ENCODE measurements at regions not wholly inside any gene's neighbourhood (a gene's known extent, or its start where the extent isn't known, plus 50 kb on each side); places are given as distances from the start of the nearest gene placed in this dataset.
A peak's percentile ranks its signal among the peaks of the same experiment; 100 is the strongest.

DNA sequence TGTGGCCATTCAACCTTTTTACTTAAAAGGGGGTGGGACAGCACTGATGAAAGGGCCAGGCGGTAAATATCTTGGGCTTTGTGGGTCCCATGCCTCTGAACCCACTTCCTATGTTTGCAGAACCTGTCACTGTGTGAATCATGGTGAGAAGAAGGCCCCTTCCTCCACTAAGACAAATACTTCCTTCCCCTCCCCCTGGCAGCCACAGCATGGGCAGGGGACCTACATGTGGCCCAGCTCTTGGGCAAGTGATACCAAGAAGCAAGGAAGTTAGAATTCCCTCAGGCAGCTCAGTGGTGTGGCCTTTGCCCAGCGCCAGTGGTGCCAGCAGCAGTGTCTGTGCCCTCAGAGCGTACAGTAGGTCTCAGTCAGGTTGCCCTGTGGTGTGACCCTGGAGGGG lies 168.6 kb downstream of the TRIM33 start:
- DNase-seq = no peak

DNA sequence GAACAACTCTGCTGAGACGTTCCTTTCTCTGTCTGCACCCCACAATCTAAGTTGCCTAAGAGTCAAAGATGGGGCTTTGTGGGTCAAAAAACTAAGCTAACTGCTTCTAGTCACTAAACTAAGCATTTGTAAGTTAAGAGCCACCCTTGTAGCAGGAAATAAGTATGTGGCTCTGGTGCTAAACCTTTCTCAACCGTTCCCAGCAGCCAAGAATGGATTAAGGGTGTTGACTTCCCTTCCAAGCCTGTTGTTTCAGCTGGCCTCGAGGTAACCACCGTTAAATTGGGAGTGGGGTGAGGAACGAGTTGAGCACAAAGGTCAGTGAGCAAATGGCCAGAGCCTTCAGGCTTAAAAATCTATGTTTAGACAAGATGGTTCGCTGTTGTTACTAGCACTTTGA lies 169.1 kb downstream of the TRIM33 start:
- no peak for DNase-seq

GRCh38 chr1:114341299-114341698 lies 169.7 kb downstream of the TRIM33 start:
- no peak for DNase-seq

DNA sequence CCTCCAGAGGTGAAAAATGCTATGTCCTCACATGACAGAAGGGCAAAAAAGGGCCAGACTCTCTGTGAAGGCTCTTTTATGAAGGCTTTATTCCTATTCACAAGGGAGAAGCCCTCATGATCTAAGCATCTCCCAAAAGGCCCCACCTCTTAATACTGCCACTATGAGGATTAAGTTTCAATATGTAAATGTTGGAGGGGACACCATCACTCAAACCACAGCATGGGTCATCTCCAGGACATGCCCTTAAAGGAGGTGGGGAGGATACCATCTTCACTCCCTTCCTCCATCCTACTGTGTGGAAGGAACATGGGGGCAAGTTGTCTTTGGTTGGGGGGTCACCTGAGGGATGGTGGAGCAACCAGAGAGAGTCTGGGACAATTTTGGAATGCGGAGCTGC lies 170.1 kb downstream of the TRIM33 start:
- DNase-seq = no peak

DNA sequence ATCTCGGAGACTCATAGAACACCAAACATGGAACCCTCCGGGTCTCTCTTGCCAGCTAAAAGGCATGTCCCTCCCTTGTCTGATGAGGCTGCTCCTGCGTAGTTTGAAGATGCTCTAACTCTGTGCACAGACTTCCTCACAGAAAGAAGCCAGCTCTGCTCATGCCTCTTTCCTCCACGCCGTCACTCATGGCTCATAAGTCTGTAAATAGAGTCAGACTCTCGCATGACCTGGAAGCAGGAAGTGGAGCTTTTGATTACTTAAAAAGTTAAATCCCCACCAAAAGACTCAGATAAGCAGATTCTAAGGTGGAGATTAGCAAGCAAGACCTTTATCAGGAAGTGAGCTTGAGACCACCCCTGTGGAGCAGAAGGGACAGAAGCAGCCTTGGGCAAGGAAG lies 171.6 kb downstream of the TRIM33 start:
- no peak for DNase-seq

GRCh38 chr1:114338191-114338890 lies 172.7 kb downstream of the TRIM33 start:
- no peak for DNase-seq

DNA sequence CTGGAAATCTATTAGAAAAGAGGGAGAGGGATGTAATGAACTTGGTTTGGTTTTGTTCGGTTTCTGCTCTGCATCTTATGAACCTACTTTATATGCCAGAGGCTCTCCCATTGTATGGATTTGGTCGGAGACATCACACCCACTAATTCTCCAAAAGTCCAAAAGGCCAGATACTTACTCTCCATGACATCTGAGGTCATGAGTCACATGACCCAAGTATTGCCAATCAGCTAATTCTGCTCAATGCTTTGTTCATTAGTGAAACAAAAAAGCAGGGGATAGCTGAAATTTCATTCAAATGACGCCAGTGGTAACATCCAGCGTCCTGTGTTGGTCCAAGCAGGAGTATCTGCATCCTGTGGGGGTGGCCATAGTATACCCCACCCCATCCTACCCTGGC lies 173.6 kb downstream of the TRIM33 start:
- DNase-seq = no peak

GRCh38 chr1:114336360-114336759 lies 174.6 kb downstream of the TRIM33 start:
- no peak for DNase-seq

DNA sequence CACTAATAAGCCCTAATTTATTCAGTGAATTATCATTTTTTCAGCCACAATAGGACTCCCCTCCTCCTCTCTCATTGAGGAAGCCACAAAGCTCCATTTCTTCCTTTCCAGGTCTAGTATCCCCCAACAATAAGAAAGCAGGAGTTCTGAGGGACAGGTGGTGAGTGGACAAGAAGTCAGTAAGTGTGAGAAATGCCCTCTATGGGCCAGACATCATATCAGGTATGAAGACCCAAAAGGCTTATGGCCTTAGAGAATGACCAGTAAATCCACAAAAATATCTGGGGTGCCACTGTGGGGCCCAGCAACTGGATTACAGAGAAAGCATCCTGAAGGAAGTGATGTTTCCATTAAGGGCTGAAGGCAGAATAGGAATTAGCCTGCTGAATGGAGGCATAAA lies 175.7 kb downstream of the TRIM33 start:
- DNase-seq = no peak

GRCh38 chr1:114334297-114334696 lies 176.7 kb downstream of the TRIM33 start:
- no peak for DNase-seq

- DNase-seq = no peak
Observed at GRCh38 chr1:114333690-114334089, 177.3 kb downstream of the TRIM33 start.

- DNase-seq = no peak
Observed at GRCh38 chr1:114331936-114332335, 178.3 kb upstream of the SYT6 start.

DNA sequence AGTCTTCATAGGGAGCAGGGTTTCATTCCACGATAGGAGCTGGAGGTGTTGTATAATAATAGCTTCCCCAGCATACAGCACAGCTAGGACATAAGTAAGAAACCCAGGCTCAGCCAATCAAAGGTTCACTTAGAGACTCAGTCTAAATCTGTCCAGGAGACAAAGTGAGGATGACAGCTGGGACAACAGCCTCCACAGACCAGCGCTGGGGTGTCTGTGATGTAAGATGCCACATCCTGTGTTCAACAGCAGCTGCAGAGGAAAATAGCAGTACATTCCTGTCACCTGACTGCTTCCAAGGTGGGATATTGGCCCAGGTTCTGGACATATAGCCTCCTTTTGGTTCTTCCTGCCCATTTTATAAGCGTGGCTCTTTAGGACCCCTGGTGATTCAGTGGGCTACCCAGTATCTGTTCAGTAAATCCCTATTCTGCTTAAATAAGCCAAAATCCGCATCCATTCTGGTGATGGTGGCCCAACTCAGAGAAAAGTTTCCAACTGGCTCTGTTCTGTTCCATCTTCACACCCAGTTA lies 176.8 kb upstream of the SYT6 start:
- no peak for DNase-seq

- no peak for DNase-seq
Observed at GRCh38 chr1:114328361-114328904, 174.8 kb upstream of the SYT6 start.

GRCh38 chr1:114324662-114324965 lies 170.9 kb upstream of the SYT6 start:
- DNase-seq = no peak

- no peak for DNase-seq
Observed at GRCh38 chr1:114323959-114324661, 170.4 kb upstream of the SYT6 start.

GRCh38 chr1:114322734-114323133 lies 169.1 kb upstream of the SYT6 start:
- no peak for DNase-seq

- DNase-seq = no peak
Observed at GRCh38 chr1:114322207-114322606, 168.5 kb upstream of the SYT6 start.

DNA sequence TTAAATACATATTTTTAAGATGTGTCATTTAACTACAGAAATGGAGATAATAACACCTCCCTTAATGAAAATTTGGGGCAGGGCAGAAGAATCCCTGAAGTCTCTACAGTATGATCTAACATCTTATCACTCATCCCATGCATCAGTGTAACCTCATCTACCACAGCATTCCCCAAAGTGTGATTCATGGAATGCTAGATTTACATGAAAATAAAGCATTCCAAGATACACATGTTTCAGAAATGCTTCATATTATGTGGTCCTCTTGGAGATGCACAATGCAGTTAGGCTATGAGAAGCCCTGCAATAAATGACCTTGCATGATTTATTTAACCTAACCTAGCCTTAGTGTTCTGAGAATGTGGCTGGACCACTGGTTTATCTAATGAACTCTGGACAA lies 166.9 kb upstream of the SYT6 start:
- DNase-seq = no peak

- DNase-seq = peak; percentile 18
Observed at GRCh38 chr1:114319418-114319817, 165.7 kb upstream of the SYT6 start.

DNA sequence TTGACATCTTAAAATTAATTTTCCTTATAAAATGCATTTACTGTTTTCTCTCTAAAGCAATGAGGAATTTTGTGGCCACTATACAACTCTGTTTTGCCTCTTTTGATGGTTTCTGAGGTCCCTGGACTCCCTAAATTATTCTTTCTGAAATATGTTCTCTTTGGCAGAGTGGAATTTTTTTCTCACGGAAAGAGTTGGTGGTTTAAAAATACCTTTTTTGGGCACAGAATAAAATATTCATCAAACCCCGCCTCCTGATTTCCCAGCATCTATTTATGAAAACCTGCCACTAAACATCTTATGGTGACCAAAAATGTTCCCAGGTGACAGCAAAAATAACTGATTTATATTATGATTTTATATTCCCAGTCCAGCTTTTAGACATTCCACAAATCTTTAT lies 165.3 kb upstream of the SYT6 start:
- no peak for DNase-seq

DNA sequence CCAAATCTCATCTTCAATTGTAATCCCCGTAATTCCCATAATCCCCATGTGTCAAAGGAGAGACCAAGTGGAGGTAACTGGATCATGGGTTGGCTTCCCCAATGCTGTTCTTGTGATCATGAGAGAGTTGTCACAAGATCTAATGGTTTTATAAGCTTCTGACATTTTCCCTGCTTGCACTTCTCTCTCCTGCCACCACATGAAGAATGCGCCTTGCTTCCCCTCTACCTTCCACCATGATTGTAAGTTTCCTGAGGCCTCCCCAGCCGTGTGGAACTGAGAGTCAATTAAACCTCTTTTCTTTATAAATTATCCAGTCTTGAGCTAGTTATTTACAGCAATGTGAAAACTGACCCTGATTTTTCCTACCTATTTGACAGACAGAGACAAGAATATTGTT lies 162.5 kb upstream of the SYT6 start:
- no peak for DNase-seq

- no peak for DNase-seq
Observed at GRCh38 chr1:114315631-114316030, 162.0 kb upstream of the SYT6 start.

GRCh38 chr1:114314576-114314975 lies 160.9 kb upstream of the SYT6 start:
- no peak for DNase-seq

All from skin of body (tissue), 1 donor.